Adrenal gland (tissue), 9 donors: ENCODE measurements at regions not wholly inside any gene's neighbourhood (a gene's known extent, or its start where the extent isn't known, plus 50 kb on each side); places are given as distances from the start of the nearest gene placed in this dataset.

Experiments
- DNase-seq, 7 donors: peaks; one replicate each; pipeline ENCODE4 v3.0.0-alpha.2; 2019 to 2020
- H3K27ac ChIP-seq, 5 donors: fragments of 200-600 bp; sonication (generic) in 4 of 5; 1 replicate in 3 of 5; 2 replicates in 2 of 5; pipeline versions ENCODE4 v1.5.1 to v1.8.0; 2016 to 2020; ENCODE audit warnings: mild to moderate bottlenecking in 1 of 5
- H3K27me3 ChIP-seq: fragments of 200-600 bp; 2 replicates; pipeline ENCODE4 v1.8.0; 2021
- H3K36me3 ChIP-seq, 2 donors: fragments of 200-600 bp; replicated peaks in 1 of 2; 1 replicate in 1 of 2; 2 replicates in 1 of 2; pipeline versions ENCODE4 v1.5.1 to v1.8.0; 2018 to 2022
- H3K4me1 ChIP-seq, 2 donors: fragments of 200-600 bp; replicated peaks in 1 of 2; 1 replicate in 1 of 2; 2 replicates in 1 of 2; pipeline versions ENCODE4 v1.5.1 to v1.8.0; 2018 to 2021
- H3K4me3 ChIP-seq, 4 donors: fragments of 200-600 bp; sonication (generic) in 3 of 4; one replicate each; pipeline ENCODE4 v1.5.1; 2016 to 2018
- H3K9me3 ChIP-seq, 3 donors: fragments of 200-600 bp; sonication (generic) in 1 of 3; replicated peaks in 1 of 3; 1 replicate in 2 of 3; 2 replicates in 1 of 3; pipeline versions ENCODE4 v1.5.1 to v1.8.0; 2016 to 2021
- POLR2A ChIP-seq, 2 donors: fragments of 450-650 bp; IDR thresholded peaks; one replicate each; pipeline ENCODE4 v1.6.1; 2017; ENCODE audit warnings: antibody characterized with exemption in 2 of 2, mild to moderate bottlenecking in 2 of 2, moderate library complexity in 1 of 2
- WGBS, 4 donors: extraction: QIAGEN DNeasy Blood & Tissue Kit in 2 of 4; methylation state at CpG; one replicate each; pipeline versions ENCODE4 v1.1.5 to v1.1.7; 2013 to 2017; 5-methylcytosine and 5-hydroxymethylcytosine counted together
- intact Hi-C, 2 donors: fragments of 100-400 bp; cut with DNase I; formaldehyde crosslinking; loops; one replicate each; pipeline versions ENCODE4 v1.14.1 to v1.15.0; 2022 to 2023
- TF ChIP-seq, protein P1 (sequence below), 6 experiments: fragments of 450-650 bp in 4 of 6; fragments of 200-600 bp in 2 of 6; sonication (generic) in 1 of 6; IDR thresholded peaks; 1 replicate in 5 of 6; 2 replicates in 1 of 6; pipeline versions ENCODE4 v1.5.1 to v1.8.0; 2016 to 2021; ENCODE audit warnings: antibody characterized with exemption in 6 of 6, mild to moderate bottlenecking in 2 of 6, moderate library complexity in 1 of 6
- donor health status: healthy with polysubstance abuse.
- donor health status: Bipolar disorder and iron deficiency.
- donor health status: DM: yes; HTN: yes; CAD: no.
- donor health status: DM: no; HTN: no; CAD: no.
- donor health status: DM: no; HTN: no; CAD: no.

DNA sequence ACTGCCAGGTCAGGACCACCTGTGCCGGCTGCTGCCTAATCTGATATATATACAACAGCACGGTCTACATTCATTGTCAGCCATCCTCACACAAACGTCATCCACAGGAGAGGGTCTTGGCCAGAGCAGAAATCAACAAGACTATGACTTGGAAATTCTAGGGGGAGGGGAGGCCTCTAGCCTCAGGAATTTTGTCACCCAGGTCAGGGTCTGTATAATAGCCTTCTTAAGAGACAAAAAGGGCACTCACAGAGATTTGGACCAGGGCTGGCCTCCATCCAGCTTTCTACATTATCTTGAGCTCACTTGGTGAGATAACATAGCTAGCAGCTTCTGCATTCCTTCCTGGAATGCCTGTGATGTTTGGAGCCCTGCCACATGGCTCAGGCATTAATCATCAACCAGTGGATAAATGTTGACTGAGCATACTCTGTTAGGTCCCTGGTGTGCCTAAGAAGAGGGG, 50.4 kb upstream of the CTIF start:
- no peak overlapping the region for H3K4me3 ChIP-seq
- no peaks in the 10 kb centered on the region for H3K9me3 ChIP-seq
- no peaks in the 10 kb centered on the region for H3K27me3 ChIP-seq
- peaks cover 0 to 11% of the 10 kb centered on the region in 2 donors for H3K4me1 ChIP-seq
- peak overlapping the region in 1 of 5 donors; percentile 33 for H3K27ac ChIP-seq
- H3K36me3 ChIP-seq, result no peaks in the 10 kb centered on the region
- WGBS, 4 donors, result 29 to 57% (median 53%) methylated on average over 3 of the region's 3 CpGs
- intact Hi-C loops, result loop anchor here in 1 of 2 donors (5.0 kb wide), 1 partner anchor 179 kb away; no protein-coding TSS in a partner anchor
- TF ChIP-seq, protein P1, sequence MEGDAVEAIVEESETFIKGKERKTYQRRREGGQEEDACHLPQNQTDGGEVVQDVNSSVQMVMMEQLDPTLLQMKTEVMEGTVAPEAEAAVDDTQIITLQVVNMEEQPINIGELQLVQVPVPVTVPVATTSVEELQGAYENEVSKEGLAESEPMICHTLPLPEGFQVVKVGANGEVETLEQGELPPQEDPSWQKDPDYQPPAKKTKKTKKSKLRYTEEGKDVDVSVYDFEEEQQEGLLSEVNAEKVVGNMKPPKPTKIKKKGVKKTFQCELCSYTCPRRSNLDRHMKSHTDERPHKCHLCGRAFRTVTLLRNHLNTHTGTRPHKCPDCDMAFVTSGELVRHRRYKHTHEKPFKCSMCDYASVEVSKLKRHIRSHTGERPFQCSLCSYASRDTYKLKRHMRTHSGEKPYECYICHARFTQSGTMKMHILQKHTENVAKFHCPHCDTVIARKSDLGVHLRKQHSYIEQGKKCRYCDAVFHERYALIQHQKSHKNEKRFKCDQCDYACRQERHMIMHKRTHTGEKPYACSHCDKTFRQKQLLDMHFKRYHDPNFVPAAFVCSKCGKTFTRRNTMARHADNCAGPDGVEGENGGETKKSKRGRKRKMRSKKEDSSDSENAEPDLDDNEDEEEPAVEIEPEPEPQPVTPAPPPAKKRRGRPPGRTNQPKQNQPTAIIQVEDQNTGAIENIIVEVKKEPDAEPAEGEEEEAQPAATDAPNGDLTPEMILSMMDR (IDR thresholded peaks at IDR 0.05), result no peak
- TF ChIP-seq POLR2A (IDR thresholded peaks at IDR 0.05), result no peak
- peak; percentile 66 to 98 (median 95) for DNase-seq

DNA sequence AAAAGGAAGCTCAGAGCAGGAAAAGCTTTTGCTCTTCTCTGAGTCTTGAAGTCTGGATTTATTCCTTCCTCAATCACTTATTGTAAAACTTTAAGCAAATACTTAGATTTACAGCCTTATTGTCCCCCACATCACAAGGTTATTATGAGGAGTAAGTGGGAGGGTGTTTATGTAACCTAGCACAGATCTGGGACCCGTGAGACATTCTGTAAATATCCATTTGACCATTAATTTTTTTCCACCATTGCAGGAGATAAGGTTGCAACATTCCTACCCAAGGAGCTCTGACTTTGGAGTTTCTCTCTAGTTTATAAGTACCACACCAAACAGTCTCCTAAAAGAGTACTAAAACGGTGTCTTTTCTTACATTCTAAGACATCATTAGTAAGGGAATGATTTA, 52.1 kb upstream of the CTIF start:
- intact Hi-C loops, result loop anchor here in 1 of 2 donors (5.0 kb wide), 1 partner anchor 181 kb away; no protein-coding TSS in a partner anchor
- no peaks in the 10 kb centered on the region for H3K36me3 ChIP-seq
- no peaks in the 10 kb centered on the region for H3K9me3 ChIP-seq
- H3K27ac ChIP-seq, result peak overlapping the region in 2 of 5 donors; percentile 39 to 40
- no peaks in the 10 kb centered on the region for H3K27me3 ChIP-seq
- 43 to 53% (median 48%) methylated on average over 2 of the region's 2 CpGs for WGBS, 4 donors
- peaks cover 0 to 10% of the 10 kb centered on the region in 2 donors for H3K4me1 ChIP-seq
- DNase-seq, result no peak
- no peak for TF ChIP-seq POLR2A (IDR thresholded peaks at IDR 0.05)
- TF ChIP-seq, protein P1 (IDR thresholded peaks at IDR 0.05), result no peak
- H3K4me3 ChIP-seq, result no peak overlapping the region

DNA sequence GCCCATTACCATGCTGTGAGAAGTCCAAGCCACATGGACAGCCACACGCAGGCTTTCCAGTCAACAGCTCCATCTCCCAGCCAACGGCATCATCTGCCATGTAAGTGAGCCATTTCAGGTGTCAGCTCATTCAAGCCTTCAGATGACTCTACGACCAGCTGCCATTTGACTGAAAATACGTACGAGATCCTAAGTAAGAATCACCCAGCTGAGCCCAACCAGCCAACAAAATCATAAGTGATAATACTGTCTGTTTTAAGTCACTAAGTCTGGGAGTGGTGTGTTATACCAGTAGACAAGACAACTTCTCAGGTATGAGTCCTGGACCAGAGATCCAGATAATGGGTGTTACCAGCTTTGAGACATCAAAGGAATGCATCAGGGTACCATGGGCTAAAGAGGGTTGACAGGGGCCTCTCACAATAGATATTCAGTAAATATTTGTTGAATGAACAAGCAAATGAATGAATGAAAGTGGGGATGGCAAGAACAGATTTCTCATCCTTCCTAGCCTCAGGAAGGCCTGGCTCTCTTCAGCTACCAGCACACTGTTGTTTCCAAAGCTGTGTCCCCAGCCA, 52.9 kb upstream of the CTIF start:
- peak overlapping the region in 3 of 5 donors; percentile 5 to 39 (median 30) for H3K27ac ChIP-seq
- H3K4me3 ChIP-seq, result no peak overlapping the region
- intact Hi-C loops, result loop anchor here in 1 of 2 donors (5.0 kb wide), 1 partner anchor 181 kb away; no protein-coding TSS in a partner anchor
- no peaks in the 10 kb centered on the region for H3K36me3 ChIP-seq
- no peaks in the 10 kb centered on the region for H3K27me3 ChIP-seq
- WGBS, 4 donors, result 74 to 95% (median 78%) methylated on average over 5 of the region's 5 CpGs
- no peaks in the 10 kb centered on the region for H3K9me3 ChIP-seq
- no peak for DNase-seq
- TF ChIP-seq, protein P1 (IDR thresholded peaks at IDR 0.05), result no peak
- no peak for TF ChIP-seq POLR2A (IDR thresholded peaks at IDR 0.05)
- peaks cover 0 to 10% of the 10 kb centered on the region in 2 donors for H3K4me1 ChIP-seq

DNA sequence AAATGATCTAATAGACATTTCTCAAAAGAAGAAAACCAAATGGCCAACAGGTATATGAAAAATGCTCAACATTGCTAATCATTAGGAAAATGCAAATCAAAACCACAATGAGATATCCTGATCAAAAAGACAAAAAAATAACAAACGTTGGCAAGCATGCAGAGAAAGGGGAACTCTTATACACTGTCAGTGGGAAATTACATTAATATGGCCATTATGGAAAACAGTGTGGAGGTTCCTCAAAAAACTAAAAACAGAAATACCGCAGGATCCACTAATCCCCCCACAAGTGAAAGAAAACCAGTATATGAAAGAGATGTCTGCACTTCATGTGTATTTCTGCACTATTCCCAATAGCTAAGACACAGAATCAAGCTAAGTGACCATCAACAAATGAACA, 57.7 kb upstream of the CTIF start:
- Histone ChIP-seq H3K36me3 (no peaks in the 10 kb centered on the region), H3K27me3 (no peaks in the 10 kb centered on the region), H3K27ac (no peak overlapping the region), H3K9me3 (no peaks in the 10 kb centered on the region), H3K4me1 (peaks cover 0 to 5% of the 10 kb centered on the region in 2 donors), H3K4me3 (no peak overlapping the region)
- WGBS, 4 donors, result 63 to 76% (median 68%) methylated on average over 2 of the region's 2 CpGs
- intact Hi-C loops, result no loop called here
- no peak for DNase-seq
- TF ChIP-seq, protein P1 (IDR thresholded peaks at IDR 0.05), result no peak
- no peak for TF ChIP-seq POLR2A (IDR thresholded peaks at IDR 0.05)
